ENCODE measurements at regions not wholly inside any gene's neighbourhood (a gene's known extent, or its start where the extent isn't known, plus 50 kb on each side); places are given as distances from the start of the nearest gene placed in this dataset.

DNA sequence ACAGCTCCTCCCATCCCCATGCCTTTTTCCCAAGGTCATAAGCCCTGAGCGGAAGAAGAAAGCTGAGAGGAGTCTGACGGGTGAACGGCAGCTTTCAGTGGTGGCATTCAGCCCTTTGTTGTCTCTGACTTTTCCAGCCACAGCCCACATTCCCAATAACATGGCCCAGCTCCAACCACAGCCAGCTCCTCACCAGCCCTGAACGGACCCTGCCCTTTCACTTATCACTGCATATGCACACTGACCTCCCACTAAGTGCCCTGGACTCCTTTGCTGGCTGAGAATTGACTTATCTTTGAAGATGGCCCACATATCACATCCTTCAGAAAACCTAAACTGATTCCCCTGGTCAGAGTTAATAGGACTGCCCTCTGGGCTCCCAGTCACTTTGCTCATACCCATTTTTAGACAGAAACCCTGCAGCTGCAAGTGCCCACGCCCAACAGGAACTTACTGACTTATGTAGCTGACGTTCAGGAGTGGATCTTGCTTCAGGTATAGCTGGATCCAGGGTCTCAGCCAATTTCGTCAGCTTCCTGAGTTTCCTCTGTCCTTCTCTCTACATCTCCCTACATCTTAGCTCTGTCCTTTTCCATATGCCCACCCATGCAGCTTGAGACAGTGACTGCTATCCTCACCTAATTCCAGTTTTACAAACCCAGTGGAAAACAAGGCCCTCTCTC is 348.5 kb upstream of the PROK2 start:
- Histone ChIP-seq H3K4me2 (no peak overlapping the region), H3K79me2 (ENCODE audit: insufficient read depth, low read depth) (no peaks in the 10 kb centered on the region), H3K4me3 (IDR thresholded peaks at IDR 0.05; ENCODE audit: insufficient read depth, low read depth, low read length) (no peak overlapping the region), H2AFZ (ENCODE audit: low read depth) (no peak overlapping the region), H3K27ac (no peak overlapping the region), H3K4me1 (ENCODE audit: low read depth, poor library complexity, severe bottlenecking) (no peaks in the 10 kb centered on the region), H3K36me3 (ENCODE audit: insufficient read depth) (no peaks in the 10 kb centered on the region), H3K27me3 (ENCODE audit: insufficient read depth, low read depth) (no peaks in the 10 kb centered on the region), H3K9ac (no peak overlapping the region), H4K20me1 (ENCODE audit: insufficient read depth) (no peaks in the 10 kb centered on the region)
- TF ChIP-seq, protein P1, sequence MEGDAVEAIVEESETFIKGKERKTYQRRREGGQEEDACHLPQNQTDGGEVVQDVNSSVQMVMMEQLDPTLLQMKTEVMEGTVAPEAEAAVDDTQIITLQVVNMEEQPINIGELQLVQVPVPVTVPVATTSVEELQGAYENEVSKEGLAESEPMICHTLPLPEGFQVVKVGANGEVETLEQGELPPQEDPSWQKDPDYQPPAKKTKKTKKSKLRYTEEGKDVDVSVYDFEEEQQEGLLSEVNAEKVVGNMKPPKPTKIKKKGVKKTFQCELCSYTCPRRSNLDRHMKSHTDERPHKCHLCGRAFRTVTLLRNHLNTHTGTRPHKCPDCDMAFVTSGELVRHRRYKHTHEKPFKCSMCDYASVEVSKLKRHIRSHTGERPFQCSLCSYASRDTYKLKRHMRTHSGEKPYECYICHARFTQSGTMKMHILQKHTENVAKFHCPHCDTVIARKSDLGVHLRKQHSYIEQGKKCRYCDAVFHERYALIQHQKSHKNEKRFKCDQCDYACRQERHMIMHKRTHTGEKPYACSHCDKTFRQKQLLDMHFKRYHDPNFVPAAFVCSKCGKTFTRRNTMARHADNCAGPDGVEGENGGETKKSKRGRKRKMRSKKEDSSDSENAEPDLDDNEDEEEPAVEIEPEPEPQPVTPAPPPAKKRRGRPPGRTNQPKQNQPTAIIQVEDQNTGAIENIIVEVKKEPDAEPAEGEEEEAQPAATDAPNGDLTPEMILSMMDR (conservative IDR thresholded peaks at IDR 0.05; ENCODE audit: low read depth, low read length), result no peak

DNA sequence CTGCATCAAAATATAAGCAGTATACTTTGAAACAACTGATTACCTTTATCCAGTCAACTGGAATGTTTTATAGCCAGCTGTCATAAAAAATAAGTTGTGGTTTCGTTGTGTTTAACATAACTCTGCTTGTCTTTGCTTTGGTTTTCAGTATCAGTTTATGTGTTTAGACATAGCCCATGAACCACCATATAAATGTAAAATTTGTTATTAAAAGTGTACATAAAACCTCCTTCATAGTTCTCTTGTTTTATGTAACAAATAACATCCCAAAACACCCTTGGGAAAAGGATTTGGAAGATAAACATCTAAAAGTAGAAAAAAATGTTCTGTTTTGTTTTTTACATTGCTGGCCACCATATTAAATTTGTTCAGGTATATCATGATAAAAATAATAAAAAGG is 347.0 kb upstream of the PROK2 start:
- H3K27me3 ChIP-seq (ENCODE audit: insufficient read depth, low read depth), result no peaks in the 10 kb centered on the region
- H3K4me1 ChIP-seq (ENCODE audit: low read depth, poor library complexity, severe bottlenecking), result no peaks in the 10 kb centered on the region
- H3K9ac ChIP-seq, result no peak overlapping the region
- no peak overlapping the region for H3K27ac ChIP-seq
- H3K4me2 ChIP-seq, result no peak overlapping the region
- H3K79me2 ChIP-seq (ENCODE audit: insufficient read depth, low read depth), result no peaks in the 10 kb centered on the region
- H4K20me1 ChIP-seq (ENCODE audit: insufficient read depth), result no peaks in the 10 kb centered on the region
- H2AFZ ChIP-seq (ENCODE audit: low read depth), result no peak overlapping the region
- no peaks in the 10 kb centered on the region for H3K36me3 ChIP-seq (ENCODE audit: insufficient read depth)
- no peak overlapping the region for H3K4me3 ChIP-seq (IDR thresholded peaks at IDR 0.05; ENCODE audit: insufficient read depth, low read depth, low read length)
- TF ChIP-seq, protein P1 (conservative IDR thresholded peaks at IDR 0.05; ENCODE audit: low read depth, low read length), result no peak

DNA sequence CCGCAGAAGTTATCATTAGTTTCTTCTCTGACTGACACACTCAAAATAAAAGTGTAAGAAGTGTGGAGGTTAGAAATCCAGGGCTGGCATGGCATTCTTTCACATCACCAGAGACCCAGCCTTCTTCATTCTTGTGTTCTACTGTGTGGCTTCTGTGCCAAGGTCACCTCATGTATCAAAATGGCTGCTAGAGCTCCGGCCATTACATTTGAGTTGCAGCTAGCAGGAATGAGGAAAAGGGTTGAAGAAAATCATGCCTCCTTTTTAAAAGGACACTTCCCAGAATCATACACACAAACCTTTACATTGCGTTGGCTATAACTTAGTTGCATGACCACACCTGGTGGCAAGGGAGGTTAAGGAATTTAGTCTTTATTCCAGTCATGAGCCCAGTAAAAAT is 345.6 kb upstream of the PROK2 start:
- TF ChIP-seq, protein P1 (conservative IDR thresholded peaks at IDR 0.05; ENCODE audit: low read depth, low read length), result no peak

DNA sequence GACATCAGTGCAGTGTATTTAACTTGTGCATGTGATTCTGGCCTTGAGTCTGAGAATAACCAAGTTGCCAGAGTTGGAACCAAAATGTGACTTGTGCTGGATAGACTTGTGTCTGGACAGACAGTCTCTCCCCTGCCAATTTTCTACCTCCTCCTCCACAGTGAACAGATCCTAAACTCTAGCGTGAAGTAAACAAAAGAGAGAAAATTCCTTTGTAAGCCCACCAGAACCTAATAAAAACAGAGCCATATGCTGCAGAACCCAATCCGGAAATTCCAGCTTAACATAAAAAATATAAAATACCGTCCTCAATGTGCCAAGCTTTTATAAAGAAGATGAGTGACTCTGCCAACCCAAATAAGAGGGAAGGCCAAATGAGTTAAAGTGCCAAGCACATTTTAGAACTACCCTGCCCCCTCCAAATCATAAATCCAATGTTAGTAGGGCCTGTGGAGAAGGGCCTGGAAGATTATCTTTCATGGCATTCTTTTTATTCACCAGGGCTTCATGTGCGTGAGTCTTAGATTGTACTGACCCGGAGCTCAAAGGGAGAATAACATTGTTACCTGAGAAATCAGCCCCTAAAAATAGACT is 344.6 kb upstream of the PROK2 start:
- no peak overlapping the region for H2AFZ ChIP-seq (ENCODE audit: low read depth)
- H3K27ac ChIP-seq, result no peak overlapping the region
- no peak overlapping the region for H3K4me2 ChIP-seq
- no peaks in the 10 kb centered on the region for H3K4me1 ChIP-seq (ENCODE audit: low read depth, poor library complexity, severe bottlenecking)
- H3K79me2 ChIP-seq (ENCODE audit: insufficient read depth, low read depth), result no peaks in the 10 kb centered on the region
- no peak overlapping the region for H3K4me3 ChIP-seq (IDR thresholded peaks at IDR 0.05; ENCODE audit: insufficient read depth, low read depth, low read length)
- H3K36me3 ChIP-seq (ENCODE audit: insufficient read depth), result no peaks in the 10 kb centered on the region
- H3K27me3 ChIP-seq (ENCODE audit: insufficient read depth, low read depth), result no peaks in the 10 kb centered on the region
- no peak overlapping the region for H3K9ac ChIP-seq
- no peaks in the 10 kb centered on the region for H4K20me1 ChIP-seq (ENCODE audit: insufficient read depth)
- TF ChIP-seq, protein P1 (conservative IDR thresholded peaks at IDR 0.05; ENCODE audit: low read depth, low read length), result no peak

More for the DNA sequence above, 345.6 kb upstream of the PROK2 start:
- no peak overlapping the region for H3K4me3 ChIP-seq (IDR thresholded peaks at IDR 0.05; ENCODE audit: insufficient read depth, low read depth, low read length)
- no peak overlapping the region for H3K27ac ChIP-seq
- no peaks in the 10 kb centered on the region for H3K4me1 ChIP-seq (ENCODE audit: low read depth, poor library complexity, severe bottlenecking)
- H2AFZ ChIP-seq (ENCODE audit: low read depth), result no peak overlapping the region
- no peak overlapping the region for H3K9ac ChIP-seq
- H3K4me2 ChIP-seq, result no peak overlapping the region
- no peaks in the 10 kb centered on the region for H3K27me3 ChIP-seq (ENCODE audit: insufficient read depth, low read depth)
- H4K20me1 ChIP-seq (ENCODE audit: insufficient read depth), result no peaks in the 10 kb centered on the region
- no peaks in the 10 kb centered on the region for H3K36me3 ChIP-seq (ENCODE audit: insufficient read depth)
- no peaks in the 10 kb centered on the region for H3K79me2 ChIP-seq (ENCODE audit: insufficient read depth, low read depth)
